ENCODE measurements at regions not wholly inside any gene's neighbourhood (a gene's known extent, or its start where the extent isn't known, plus 50 kb on each side); places are given as distances from the start of the nearest gene placed in this dataset.

- ATAC-seq (no peak), DNase-seq (no peak)
- H3K4me1 ChIP-seq = peaks cover 0 to 7% (median 0%) of the 10 kb centered on the region in 12 donors
- no peaks in the 10 kb centered on the region for H3K27me3 ChIP-seq
- intact Hi-C loops (cut with DNase I) = loop anchor here in 1 of 10 donors (10.0 kb wide), 1 partner anchor 157 kb away; no protein-coding TSS in a partner anchor
- H3K9me3 ChIP-seq = peaks cover 0 to 5% (median 0%) of the 10 kb centered on the region in 12 donors
- H3K27ac ChIP-seq = no peak overlapping the region
- 48 to 56% (median 56%) methylated on average over 5 of the region's 5 CpGs for WGBS, 4 donors
- TF ChIP-seq, protein P1, sequence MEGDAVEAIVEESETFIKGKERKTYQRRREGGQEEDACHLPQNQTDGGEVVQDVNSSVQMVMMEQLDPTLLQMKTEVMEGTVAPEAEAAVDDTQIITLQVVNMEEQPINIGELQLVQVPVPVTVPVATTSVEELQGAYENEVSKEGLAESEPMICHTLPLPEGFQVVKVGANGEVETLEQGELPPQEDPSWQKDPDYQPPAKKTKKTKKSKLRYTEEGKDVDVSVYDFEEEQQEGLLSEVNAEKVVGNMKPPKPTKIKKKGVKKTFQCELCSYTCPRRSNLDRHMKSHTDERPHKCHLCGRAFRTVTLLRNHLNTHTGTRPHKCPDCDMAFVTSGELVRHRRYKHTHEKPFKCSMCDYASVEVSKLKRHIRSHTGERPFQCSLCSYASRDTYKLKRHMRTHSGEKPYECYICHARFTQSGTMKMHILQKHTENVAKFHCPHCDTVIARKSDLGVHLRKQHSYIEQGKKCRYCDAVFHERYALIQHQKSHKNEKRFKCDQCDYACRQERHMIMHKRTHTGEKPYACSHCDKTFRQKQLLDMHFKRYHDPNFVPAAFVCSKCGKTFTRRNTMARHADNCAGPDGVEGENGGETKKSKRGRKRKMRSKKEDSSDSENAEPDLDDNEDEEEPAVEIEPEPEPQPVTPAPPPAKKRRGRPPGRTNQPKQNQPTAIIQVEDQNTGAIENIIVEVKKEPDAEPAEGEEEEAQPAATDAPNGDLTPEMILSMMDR (IDR thresholded peaks at IDR 0.05) = no peak
- no peak for TF ChIP-seq POLR2A (IDR thresholded peaks at IDR 0.05)
- H3K4me3 ChIP-seq = no peak overlapping the region
- H3K36me3 ChIP-seq = no peaks in the 10 kb centered on the region
Observed at GRCh38 chr10:28427376-28427775, 105.5 kb upstream of the WAC start.

DNA sequence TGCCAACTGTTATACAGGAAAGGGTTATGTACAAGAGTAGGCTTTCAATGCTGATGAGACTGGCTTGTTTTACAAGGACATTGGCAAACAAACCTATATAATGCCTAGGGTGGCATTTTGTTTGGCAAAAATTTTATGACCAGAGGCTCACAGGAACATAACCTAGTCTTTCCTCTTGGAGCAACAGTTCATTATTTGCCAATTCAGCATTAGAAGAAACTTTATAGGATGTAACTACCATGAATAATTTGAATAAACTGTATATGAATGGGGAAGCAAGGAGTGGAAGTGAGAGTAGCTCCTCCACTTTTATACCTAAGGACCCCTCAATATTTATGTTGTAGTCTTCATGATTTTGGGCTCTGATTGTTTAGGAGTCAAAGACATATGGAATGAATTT is 103.9 kb upstream of the WAC start:
- Histone ChIP-seq H3K4me1 (peaks cover 0 to 8% (median 0%) of the 10 kb centered on the region in 12 donors), H3K27me3 (no peaks in the 10 kb centered on the region), H3K9me3 (peaks cover 0 to 5% (median 0%) of the 10 kb centered on the region in 12 donors), H3K36me3 (no peaks in the 10 kb centered on the region), H3K4me3 (no peak overlapping the region), H3K27ac (no peak overlapping the region)
- no peak for TF ChIP-seq POLR2A (IDR thresholded peaks at IDR 0.05)
- TF ChIP-seq, protein P1 (IDR thresholded peaks at IDR 0.05) = no peak
- DNase-seq (no peak), ATAC-seq (no peak)
- intact Hi-C loops (cut with DNase I) = loop anchor here in 1 of 10 donors (10.0 kb wide), 1 partner anchor 156 kb away; no protein-coding TSS in a partner anchor

- no peaks in the 10 kb centered on the region for H3K27me3 ChIP-seq
- ATAC-seq (no peak), DNase-seq (no peak)
- peaks cover 0 to 5% (median 0%) of the 10 kb centered on the region in 12 donors for H3K9me3 ChIP-seq
- intact Hi-C loops (cut with DNase I) = loop anchor here (5.0 to 10.0 kb wide), 8 partner anchors 95 to 198 kb away; partner anchors contain the start of gene WAC (in 5 of the 10)
- H3K27ac ChIP-seq = no peak overlapping the region
- H3K36me3 ChIP-seq = no peaks in the 10 kb centered on the region
- TF ChIP-seq POLR2A (IDR thresholded peaks at IDR 0.05) = no peak
- TF ChIP-seq, protein P1 (IDR thresholded peaks at IDR 0.05) = no peak
- no peak overlapping the region for H3K4me3 ChIP-seq
- peaks cover 0 to 8% (median 0%) of the 10 kb centered on the region in 12 donors for H3K4me1 ChIP-seq
- 75 to 87% (median 80%) methylated on average over 3 of the region's 3 CpGs for WGBS, 4 donors
Observed at GRCh38 chr10:28429573-28430216, 103.2 kb upstream of the WAC start.

DNA sequence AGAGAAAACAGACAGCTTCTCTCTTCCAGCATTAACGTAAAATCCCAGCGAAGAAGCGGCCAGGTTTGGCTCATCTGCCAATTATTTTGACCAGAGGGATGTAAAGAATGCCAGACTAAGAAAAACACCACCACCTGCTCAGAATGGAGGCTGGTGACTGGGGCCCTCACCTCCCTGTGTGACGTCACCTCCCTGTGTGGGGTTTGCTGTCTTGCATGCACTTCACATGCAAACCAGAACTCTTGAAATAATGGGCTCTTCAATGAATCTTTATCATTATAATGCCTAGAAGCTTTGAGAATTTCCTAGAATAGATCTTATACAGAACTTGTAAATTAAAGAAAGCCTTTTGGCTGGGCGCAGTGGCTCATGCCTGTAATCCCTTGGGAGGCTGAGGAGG is 101.8 kb upstream of the WAC start:
- DNase-seq = no peak
- no peaks in the 10 kb centered on the region for H3K27me3 ChIP-seq
- intact Hi-C loops (cut with DNase I) = loop anchor here in 9 of 10 donors (5.0 to 10.0 kb wide), 7 partner anchors 94 to 196 kb away; partner anchors contain the start of gene WAC (in 5 of the 9)
- ATAC-seq = no peak
- 77 to 80% (median 79%) methylated on average over 5 of the region's 5 CpGs for WGBS, 4 donors
- no peak overlapping the region for H3K27ac ChIP-seq
- H3K36me3 ChIP-seq = no peaks in the 10 kb centered on the region
- H3K4me1 ChIP-seq = peaks cover 0 to 8% (median 0%) of the 10 kb centered on the region in 12 donors
- no peak overlapping the region for H3K4me3 ChIP-seq
- peaks cover 0 to 5% (median 0%) of the 10 kb centered on the region in 12 donors for H3K9me3 ChIP-seq
- TF ChIP-seq, protein P1 (IDR thresholded peaks at IDR 0.05) = no peak
